Loucy (cell line): ENCODE measurements at regions not wholly inside any gene's neighbourhood (a gene's known extent, or its start where the extent isn't known, plus 50 kb on each side); places are given as distances from the start of the nearest gene placed in this dataset.
A peak's percentile ranks its signal among the peaks of the same experiment; 100 is the strongest.

Experiments
- CTCF ChIP-seq: fragments of 200-600 bp; sonication (generic); conservative IDR thresholded peaks from 2 replicates; pipeline ENCODE4 v1.5.1; 2014; ENCODE audit warnings: mild to moderate bottlenecking, antibody characterized with exemption, low read length
- EZH2phosphoT487 ChIP-seq: fragments of 200-600 bp; IDR thresholded peaks from 2 replicates; pipeline ENCODE4 v1.6.1; 2018; ENCODE audit warnings: antibody characterized with exemption, mild to moderate bottlenecking, moderate library complexity, borderline replicate concordance

- TF ChIP-seq CTCF (peak; percentile 29; the same call in 1 of the 2 replicates), EZH2phosphoT487 (no peak)
Observed at GRCh38 chr3:43206632-43207031, 79.7 kb upstream of the SNRK start.
